ENCODE measurements at regions not wholly inside any gene's neighbourhood (a gene's known extent, or its start where the extent isn't known, plus 50 kb on each side); places are given as distances from the start of the nearest gene placed in this dataset.

GRCh38 chr13:90120026-90120425 lies 1227.5 kb upstream of the MIR17HG start:
- in situ Hi-C loops (cut with MboI) (no loop called here), intact Hi-C loops (cut with micrococcal nuclease) (no loop called here)
- Histone ChIP-seq H3K27ac (ENCODE audit: extremely low read depth, low read depth, low read length) (no peak overlapping the region), H3K79me2 (ENCODE audit: control insufficient read depth, insufficient read depth, low read length) (no peaks in the 10 kb centered on the region), H3K4me3 (no peak overlapping the region), H4K20me1 (replicated peaks; ENCODE audit: control insufficient read depth, insufficient read depth, low read length) (no peaks in the 10 kb centered on the region), H3K4me1 (replicated peaks in 1 of 2; ENCODE audit: control insufficient read depth in 2 of 2, insufficient read depth in 2 of 2, low read length in 2 of 2) (no peaks in the 10 kb centered on the region), H2AFZ (ENCODE audit: low read depth, low read length) (no peak overlapping the region), H3K9ac (ENCODE audit: insufficient read depth in 1 of 2, low read depth in 2 of 2, low read length in 2 of 2) (no peak overlapping the region), H3K4me2 (ENCODE audit: insufficient read depth, low read length) (no peak overlapping the region), H3K9me3 (replicated peaks; ENCODE audit: control insufficient read depth, insufficient read depth, low read depth, low read length) (no peaks in the 10 kb centered on the region; the same call in 1 of the 2 replicates), H3K9me1 (ENCODE audit: control insufficient read depth, insufficient read depth, low read length) (no peaks in the 10 kb centered on the region), H3K27me3 (ENCODE audit: control insufficient read depth in 2 of 2, insufficient read depth in 2 of 2, low read length in 2 of 2) (no peaks in the 10 kb centered on the region), H3K36me3 (ENCODE audit: control insufficient read depth, insufficient read depth, low read length) (no peaks in the 10 kb centered on the region)
- no TSS peak for BruUV-seq (replicated peaks)
- DNase-seq (ENCODE audit: extremely low read depth in 1 of 4, low spot score in 3 of 4) (no peak), ATAC-seq (no peak), FAIRE-seq (no peak)
- CTCF ChIA-PET (ENCODE audit: low intra/inter-chr PET ratio), result interaction anchor here (0.6 kb wide), 1 partner anchor 13 kb away, joined by 3 read pairs; no protein-coding TSS in a partner anchor
- POLR2A ChIA-PET, result no interaction called here
- TF ChIP-seq ZSCAN29 (IDR thresholded peaks at IDR 0.05), result no peak
- TF ChIP-seq ZNF507 (tag; conservative IDR thresholded peaks at IDR 0.05), result peak; percentile 8; the same call in 1 of the 2 replicates
- WGBS (ENCODE audit: insufficient coverage, low coverage, missing lambda C conversion rate), result 0% methylated on average over 1 of the region's 1 CpG

DNA sequence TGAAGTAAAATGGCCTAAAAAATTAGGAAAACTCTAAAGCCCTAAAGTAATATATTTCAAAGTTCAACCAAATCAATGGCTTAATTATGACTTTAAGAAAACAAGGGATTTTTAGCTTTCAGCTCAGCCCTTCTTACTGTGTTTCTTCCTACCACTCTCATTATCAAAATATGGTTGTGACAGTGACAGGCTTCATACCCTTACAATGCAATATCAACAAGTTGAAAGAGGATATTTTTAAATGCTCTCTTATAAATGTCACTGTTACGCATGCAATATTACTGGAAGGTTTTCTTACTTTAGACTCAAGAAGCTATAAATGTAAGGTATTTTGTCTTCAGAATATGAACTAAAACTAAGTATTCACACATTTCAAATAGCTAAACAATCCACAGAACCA lies 1225.7 kb upstream of the MIR17HG start:
- ATAC-seq (no peak), FAIRE-seq (no peak), DNase-seq (ENCODE audit: extremely low read depth in 1 of 4, low spot score in 3 of 4) (no peak)
- Histone ChIP-seq H3K4me3 (no peak overlapping the region), H3K9me1 (ENCODE audit: control insufficient read depth, insufficient read depth, low read length) (no peaks in the 10 kb centered on the region), H2AFZ (ENCODE audit: low read depth, low read length) (no peak overlapping the region), H3K27me3 (ENCODE audit: control insufficient read depth in 2 of 2, insufficient read depth in 2 of 2, low read length in 2 of 2) (no peaks in the 10 kb centered on the region), H3K79me2 (ENCODE audit: control insufficient read depth, insufficient read depth, low read length) (no peaks in the 10 kb centered on the region), H3K9ac (ENCODE audit: insufficient read depth in 1 of 2, low read depth in 2 of 2, low read length in 2 of 2) (no peak overlapping the region), H3K4me2 (ENCODE audit: insufficient read depth, low read length) (no peak overlapping the region), H3K4me1 (replicated peaks in 1 of 2; ENCODE audit: control insufficient read depth in 2 of 2, insufficient read depth in 2 of 2, low read length in 2 of 2) (no peaks in the 10 kb centered on the region), H4K20me1 (replicated peaks; ENCODE audit: control insufficient read depth, insufficient read depth, low read length) (no peaks in the 10 kb centered on the region), H3K27ac (ENCODE audit: extremely low read depth, low read depth, low read length) (no peak overlapping the region), H3K36me3 (ENCODE audit: control insufficient read depth, insufficient read depth, low read length) (no peaks in the 10 kb centered on the region), H3K9me3 (replicated peaks; ENCODE audit: control insufficient read depth, insufficient read depth, low read depth, low read length) (no peaks in the 10 kb centered on the region)
- POLR2A ChIA-PET, result interaction anchor here (0.6 kb wide), 1 partner anchor 226 kb away, joined by 3 read pairs; no protein-coding TSS in a partner anchor
- intact Hi-C loops (cut with micrococcal nuclease) (no loop called here), in situ Hi-C loops (cut with MboI) (no loop called here)
- no TSS peak for BruUV-seq (replicated peaks)
- WGBS (ENCODE audit: insufficient coverage, low coverage, missing lambda C conversion rate), result 4% methylated on average over 1 of the region's 1 CpG
- CTCF ChIA-PET (ENCODE audit: low intra/inter-chr PET ratio), result no interaction called here
- TF ChIP-seq FOXP4 (CRISPR knock-in tag; IDR thresholded peaks at IDR 0.05; ENCODE audit: borderline replicate concordance), result no peak
- no peak for TF ChIP-seq E2F1 (CRISPR knock-in tag; IDR thresholded peaks at IDR 0.05)
- TF ChIP-seq CHD1 (IDR thresholded peaks at IDR 0.05; ENCODE audit: low read length), result no peak
- TF ChIP-seq TCFL5 (CRISPR knock-in tag; conservative IDR thresholded peaks at IDR 0.05), result no peak
- no peak for TF ChIP-seq RBBP5 (IDR thresholded peaks at IDR 0.05; ENCODE audit: borderline replicate concordance, insufficient read depth, low read length, poor library complexity, severe bottlenecking)
- TF ChIP-seq JUNB (CRISPR knock-in tag; conservative IDR thresholded peaks at IDR 0.05), result no peak
- TF ChIP-seq ZNF699 (CRISPR knock-in tag; IDR thresholded peaks at IDR 0.05; ENCODE audit: insufficient replicate concordance), result no peak
- TF ChIP-seq THRAP3 (IDR thresholded peaks at IDR 0.05; ENCODE audit: borderline replicate concordance), result no peak
- TF ChIP-seq, protein P1, sequence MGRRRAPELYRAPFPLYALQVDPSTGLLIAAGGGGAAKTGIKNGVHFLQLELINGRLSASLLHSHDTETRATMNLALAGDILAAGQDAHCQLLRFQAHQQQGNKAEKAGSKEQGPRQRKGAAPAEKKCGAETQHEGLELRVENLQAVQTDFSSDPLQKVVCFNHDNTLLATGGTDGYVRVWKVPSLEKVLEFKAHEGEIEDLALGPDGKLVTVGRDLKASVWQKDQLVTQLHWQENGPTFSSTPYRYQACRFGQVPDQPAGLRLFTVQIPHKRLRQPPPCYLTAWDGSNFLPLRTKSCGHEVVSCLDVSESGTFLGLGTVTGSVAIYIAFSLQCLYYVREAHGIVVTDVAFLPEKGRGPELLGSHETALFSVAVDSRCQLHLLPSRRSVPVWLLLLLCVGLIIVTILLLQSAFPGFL (CRISPR knock-in tag; IDR thresholded peaks at IDR 0.05), result no peak

All from K562 (cell line).